ENCODE measurements at regions not wholly inside any gene's neighbourhood (a gene's known extent, or its start where the extent isn't known, plus 50 kb on each side); places are given as distances from the start of the nearest gene placed in this dataset.

GRCh38 chr18:11266781-11267480 is 117.6 kb upstream of the PIEZO2 start:
- H3K9ac ChIP-seq (ENCODE audit: low read length) = no peak overlapping the region
- no peaks in the 10 kb centered on the region for H3K36me3 ChIP-seq (replicated peaks; ENCODE audit: low read depth, low read length)
- H3K4me2 ChIP-seq (ENCODE audit: low read length) = no peak overlapping the region
- no peaks in the 10 kb centered on the region for H3K27me3 ChIP-seq (ENCODE audit: low read depth, low read length)
- H2AFZ ChIP-seq (ENCODE audit: low read depth, low read length) = no peak overlapping the region
- TF ChIP-seq CTCF (IDR thresholded peaks at IDR 0.05; ENCODE audit: low read depth, low read length) (no peak), EZH2phosphoT487 (IDR thresholded peaks at IDR 0.05; ENCODE audit: low read depth) (no peak)
- no peaks in the 10 kb centered on the region for H3K4me1 ChIP-seq (ENCODE audit: low read length)
- no peaks in the 10 kb centered on the region for H4K20me1 ChIP-seq (ENCODE audit: insufficient read depth, low read length)
- no peak overlapping the region for H3K27ac ChIP-seq (ENCODE audit: low read length)
- H3K4me3 ChIP-seq (ENCODE audit: low read length) = no peak overlapping the region
- H3K79me2 ChIP-seq (ENCODE audit: low read length) = no peaks in the 10 kb centered on the region
- H3K9me3 ChIP-seq (ENCODE audit: insufficient read depth, low read length) = no peaks in the 10 kb centered on the region

GRCh38 chr18:11261486-11261885 is 112.1 kb upstream of the PIEZO2 start:
- no peak overlapping the region for H2AFZ ChIP-seq (ENCODE audit: low read depth, low read length)
- H3K4me3 ChIP-seq (ENCODE audit: low read length) = no peak overlapping the region
- no peaks in the 10 kb centered on the region for H3K27me3 ChIP-seq (ENCODE audit: low read depth, low read length)
- no peak for TF ChIP-seq CTCF (IDR thresholded peaks at IDR 0.05; ENCODE audit: low read depth, low read length)
- TF ChIP-seq EZH2phosphoT487 (IDR thresholded peaks at IDR 0.05; ENCODE audit: low read depth) = no peak
- no peaks in the 10 kb centered on the region for H3K4me1 ChIP-seq (ENCODE audit: low read length)
- no peaks in the 10 kb centered on the region for H3K79me2 ChIP-seq (ENCODE audit: low read length)
- H4K20me1 ChIP-seq (ENCODE audit: insufficient read depth, low read length) = no peaks in the 10 kb centered on the region
- no peak overlapping the region for H3K4me2 ChIP-seq (ENCODE audit: low read length)
- H3K36me3 ChIP-seq (replicated peaks; ENCODE audit: low read depth, low read length) = no peaks in the 10 kb centered on the region
- H3K9ac ChIP-seq (ENCODE audit: low read length) = no peak overlapping the region
- no peaks in the 10 kb centered on the region for H3K9me3 ChIP-seq (ENCODE audit: insufficient read depth, low read length)
- H3K27ac ChIP-seq (ENCODE audit: low read length) = no peak overlapping the region

GRCh38 chr18:11260961-11261461 is 111.6 kb upstream of the PIEZO2 start:
- no peak for TF ChIP-seq EZH2phosphoT487 (IDR thresholded peaks at IDR 0.05; ENCODE audit: low read depth)
- TF ChIP-seq CTCF (IDR thresholded peaks at IDR 0.05; ENCODE audit: low read depth, low read length) = no peak
- Histone ChIP-seq H3K27ac (ENCODE audit: low read length) (no peak overlapping the region), H3K4me1 (ENCODE audit: low read length) (no peaks in the 10 kb centered on the region), H4K20me1 (ENCODE audit: insufficient read depth, low read length) (no peaks in the 10 kb centered on the region), H3K4me3 (ENCODE audit: low read length) (no peak overlapping the region), H2AFZ (ENCODE audit: low read depth, low read length) (no peak overlapping the region), H3K27me3 (ENCODE audit: low read depth, low read length) (no peaks in the 10 kb centered on the region), H3K36me3 (replicated peaks; ENCODE audit: low read depth, low read length) (no peaks in the 10 kb centered on the region), H3K4me2 (ENCODE audit: low read length) (no peak overlapping the region), H3K9me3 (ENCODE audit: insufficient read depth, low read length) (no peaks in the 10 kb centered on the region), H3K79me2 (ENCODE audit: low read length) (no peaks in the 10 kb centered on the region), H3K9ac (ENCODE audit: low read length) (no peak overlapping the region)

- no peaks in the 10 kb centered on the region for H4K20me1 ChIP-seq (ENCODE audit: insufficient read depth, low read length)
- no peak overlapping the region for H3K9ac ChIP-seq (ENCODE audit: low read length)
- H3K9me3 ChIP-seq (ENCODE audit: insufficient read depth, low read length) = no peaks in the 10 kb centered on the region
- no peak overlapping the region for H2AFZ ChIP-seq (ENCODE audit: low read depth, low read length)
- no peaks in the 10 kb centered on the region for H3K36me3 ChIP-seq (replicated peaks; ENCODE audit: low read depth, low read length)
- H3K4me3 ChIP-seq (ENCODE audit: low read length) = no peak overlapping the region
- no peak for TF ChIP-seq EZH2phosphoT487 (IDR thresholded peaks at IDR 0.05; ENCODE audit: low read depth)
- TF ChIP-seq CTCF (IDR thresholded peaks at IDR 0.05; ENCODE audit: low read depth, low read length) = no peak
- no peaks in the 10 kb centered on the region for H3K4me1 ChIP-seq (ENCODE audit: low read length)
- no peaks in the 10 kb centered on the region for H3K79me2 ChIP-seq (ENCODE audit: low read length)
- H3K27me3 ChIP-seq (ENCODE audit: low read depth, low read length) = no peaks in the 10 kb centered on the region
- H3K4me2 ChIP-seq (ENCODE audit: low read length) = no peak overlapping the region
- H3K27ac ChIP-seq (ENCODE audit: low read length) = no peak overlapping the region
These were observed 110.2 kb upstream of the PIEZO2 start for GRCh38 chr18:11259469-11260150.

Data from OCI-LY3 (cell line).